ENCODE measurements at regions not wholly inside any gene's neighbourhood (a gene's known extent, or its start where the extent isn't known, plus 50 kb on each side); places are given as distances from the start of the nearest gene placed in this dataset.

DNA sequence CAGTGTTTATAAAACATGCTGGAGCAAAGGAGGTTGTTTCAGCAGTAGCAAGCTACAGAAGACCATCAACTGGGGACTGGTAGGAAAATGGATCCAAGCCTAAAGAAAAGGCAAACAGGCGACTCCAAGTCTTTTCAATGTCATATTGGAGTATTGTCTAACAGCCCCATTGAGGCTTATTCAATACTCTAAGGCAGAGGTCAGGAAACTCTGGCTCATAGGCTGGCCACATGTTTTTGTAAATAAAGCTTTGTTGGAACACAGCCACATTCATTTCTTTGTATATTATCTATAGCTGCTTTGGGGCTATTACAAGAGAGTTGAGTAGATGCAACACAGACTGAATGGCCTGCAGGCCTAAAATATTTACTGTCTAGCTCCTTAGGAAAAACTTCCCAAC is 77.5 kb downstream of the RPL22L1 start:
- Histone ChIP-seq H3K4me3 (no peak overlapping the region), H3K27ac (no peak overlapping the region), H3K27me3 (no peaks in the 10 kb centered on the region), H3K4me1 (no peaks in the 10 kb centered on the region), H3K36me3 (no peaks in the 10 kb centered on the region), H3K9me3 (no peaks in the 10 kb centered on the region)
- no peak for DNase-seq (ENCODE audit: low spot score in 2 of 2)
- intact Hi-C loops (cut with DNase I; ENCODE audit: low total_unique reads), result no loop called here
- TF ChIP-seq POLR2A (IDR thresholded peaks at IDR 0.05) (no peak), POLR2AphosphoS5 (IDR thresholded peaks at IDR 0.05) (no peak)
- TF ChIP-seq, protein P1, sequence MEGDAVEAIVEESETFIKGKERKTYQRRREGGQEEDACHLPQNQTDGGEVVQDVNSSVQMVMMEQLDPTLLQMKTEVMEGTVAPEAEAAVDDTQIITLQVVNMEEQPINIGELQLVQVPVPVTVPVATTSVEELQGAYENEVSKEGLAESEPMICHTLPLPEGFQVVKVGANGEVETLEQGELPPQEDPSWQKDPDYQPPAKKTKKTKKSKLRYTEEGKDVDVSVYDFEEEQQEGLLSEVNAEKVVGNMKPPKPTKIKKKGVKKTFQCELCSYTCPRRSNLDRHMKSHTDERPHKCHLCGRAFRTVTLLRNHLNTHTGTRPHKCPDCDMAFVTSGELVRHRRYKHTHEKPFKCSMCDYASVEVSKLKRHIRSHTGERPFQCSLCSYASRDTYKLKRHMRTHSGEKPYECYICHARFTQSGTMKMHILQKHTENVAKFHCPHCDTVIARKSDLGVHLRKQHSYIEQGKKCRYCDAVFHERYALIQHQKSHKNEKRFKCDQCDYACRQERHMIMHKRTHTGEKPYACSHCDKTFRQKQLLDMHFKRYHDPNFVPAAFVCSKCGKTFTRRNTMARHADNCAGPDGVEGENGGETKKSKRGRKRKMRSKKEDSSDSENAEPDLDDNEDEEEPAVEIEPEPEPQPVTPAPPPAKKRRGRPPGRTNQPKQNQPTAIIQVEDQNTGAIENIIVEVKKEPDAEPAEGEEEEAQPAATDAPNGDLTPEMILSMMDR (IDR thresholded peaks at IDR 0.05), result no peak

DNA sequence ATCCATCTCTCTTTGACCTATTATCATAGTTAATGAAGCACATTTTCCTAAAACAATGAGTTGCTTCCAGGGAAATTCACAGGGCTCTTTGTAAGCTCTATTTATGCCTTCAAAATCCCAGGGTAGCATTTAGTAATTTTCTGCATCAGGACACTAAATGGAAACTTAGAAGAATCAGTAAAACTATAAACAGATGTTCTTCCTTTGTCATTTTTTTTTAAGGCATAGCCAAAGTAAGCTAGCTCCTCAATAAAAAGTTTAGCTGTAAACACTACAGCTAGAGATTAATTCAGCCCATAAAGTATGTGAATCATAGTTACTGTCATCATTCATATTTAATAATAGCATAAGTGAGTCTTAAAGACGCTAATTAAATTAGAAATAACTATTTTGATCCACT is 79.3 kb downstream of the RPL22L1 start:
- Histone ChIP-seq H3K4me3 (no peak overlapping the region), H3K36me3 (no peaks in the 10 kb centered on the region), H3K4me1 (no peaks in the 10 kb centered on the region), H3K27ac (no peak overlapping the region), H3K9me3 (no peaks in the 10 kb centered on the region), H3K27me3 (no peaks in the 10 kb centered on the region)
- TF ChIP-seq, protein P1 (IDR thresholded peaks at IDR 0.05), result no peak
- TF ChIP-seq POLR2A (IDR thresholded peaks at IDR 0.05) (no peak), POLR2AphosphoS5 (IDR thresholded peaks at IDR 0.05) (no peak)
- DNase-seq (ENCODE audit: low spot score in 2 of 2), result no peak
- intact Hi-C loops (cut with DNase I; ENCODE audit: low total_unique reads), result no loop called here

DNA sequence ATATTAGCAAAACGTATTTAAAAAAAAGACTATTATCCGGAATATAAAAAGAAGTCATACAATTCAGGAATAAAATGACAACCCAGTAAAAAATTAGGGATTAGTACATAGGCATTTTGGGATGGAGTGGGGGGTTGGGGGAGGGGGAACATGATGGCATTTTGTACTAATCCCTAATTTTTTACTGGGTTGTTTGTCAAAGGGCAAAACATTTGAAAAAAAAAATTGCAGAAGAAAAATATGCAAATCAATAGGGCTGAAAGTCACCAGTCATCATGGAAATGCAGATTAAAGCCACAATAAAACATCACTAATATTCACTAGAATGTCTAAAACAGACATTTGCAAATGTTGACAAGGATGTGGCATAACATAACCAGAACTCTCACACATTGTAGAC is 82.5 kb downstream of the RPL22L1 start:
- TF ChIP-seq, protein P1 (IDR thresholded peaks at IDR 0.05), result no peak
- TF ChIP-seq POLR2AphosphoS5 (IDR thresholded peaks at IDR 0.05) (no peak), POLR2A (IDR thresholded peaks at IDR 0.05) (no peak)
- Histone ChIP-seq H3K27me3 (no peaks in the 10 kb centered on the region), H3K4me3 (no peak overlapping the region), H3K9me3 (no peaks in the 10 kb centered on the region), H3K36me3 (no peaks in the 10 kb centered on the region), H3K4me1 (no peaks in the 10 kb centered on the region), H3K27ac (no peak overlapping the region)
- intact Hi-C loops (cut with DNase I; ENCODE audit: low total_unique reads), result no loop called here
- DNase-seq (ENCODE audit: low spot score in 2 of 2), result no peak

DNA sequence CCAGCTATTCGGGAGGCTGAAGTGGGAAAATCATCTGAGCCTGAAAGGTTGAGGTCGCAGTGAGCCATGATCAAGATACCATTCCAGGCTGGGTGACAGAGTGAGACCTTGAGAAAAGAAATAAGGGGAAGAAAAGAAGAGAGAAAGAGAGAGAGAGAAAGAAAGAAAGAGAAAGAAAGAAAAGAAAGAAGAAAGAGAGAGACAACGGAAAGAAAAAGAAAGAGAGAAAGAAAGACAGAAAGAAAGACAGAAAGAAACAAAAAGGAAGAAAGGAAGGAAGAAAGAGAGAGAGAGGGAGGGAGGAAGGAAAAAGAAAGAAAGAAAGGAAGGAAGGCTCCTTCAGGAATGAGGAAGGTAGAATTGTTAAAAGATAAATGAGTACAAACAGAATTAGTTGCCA is 84.5 kb downstream of the RPL22L1 start:
- H3K27me3 ChIP-seq, result no peaks in the 10 kb centered on the region
- no peaks in the 10 kb centered on the region for H3K4me1 ChIP-seq
- intact Hi-C loops (cut with DNase I; ENCODE audit: low total_unique reads), result no loop called here
- no peaks in the 10 kb centered on the region for H3K36me3 ChIP-seq
- TF ChIP-seq POLR2A (IDR thresholded peaks at IDR 0.05) (no peak), POLR2AphosphoS5 (IDR thresholded peaks at IDR 0.05) (no peak)
- TF ChIP-seq, protein P1 (IDR thresholded peaks at IDR 0.05), result no peak
- no peaks in the 10 kb centered on the region for H3K9me3 ChIP-seq
- no peak overlapping the region for H3K27ac ChIP-seq
- H3K4me3 ChIP-seq, result no peak overlapping the region
- no peak for DNase-seq (ENCODE audit: low spot score in 2 of 2)

DNA sequence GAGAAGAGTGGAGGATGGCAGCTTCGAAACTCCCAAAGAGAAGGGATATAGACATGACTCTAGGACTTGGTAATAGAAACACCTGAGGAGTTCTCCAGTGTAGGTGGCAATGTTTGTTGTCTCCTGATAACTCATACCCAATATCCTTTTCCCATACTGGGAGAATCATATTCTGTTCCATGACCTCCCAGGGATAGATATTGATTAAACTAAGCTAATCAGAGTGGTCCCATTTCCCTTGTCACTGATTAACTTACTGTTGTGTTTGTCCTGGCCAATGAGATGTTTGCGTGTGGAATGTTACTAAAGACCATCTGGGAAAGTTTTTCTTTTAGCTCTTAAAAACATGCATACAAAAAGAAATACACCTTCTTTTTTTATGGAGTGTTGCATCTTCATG is 85.6 kb downstream of the RPL22L1 start:
- H3K4me1 ChIP-seq, result no peaks in the 10 kb centered on the region
- no peak for DNase-seq (ENCODE audit: low spot score in 2 of 2)
- TF ChIP-seq POLR2A (IDR thresholded peaks at IDR 0.05) (no peak), POLR2AphosphoS5 (IDR thresholded peaks at IDR 0.05) (no peak)
- TF ChIP-seq, protein P1 (IDR thresholded peaks at IDR 0.05), result no peak
- no peak overlapping the region for H3K27ac ChIP-seq
- H3K27me3 ChIP-seq, result no peaks in the 10 kb centered on the region
- no peaks in the 10 kb centered on the region for H3K36me3 ChIP-seq
- no peaks in the 10 kb centered on the region for H3K9me3 ChIP-seq
- no peak overlapping the region for H3K4me3 ChIP-seq
- intact Hi-C loops (cut with DNase I; ENCODE audit: low total_unique reads), result no loop called here

All from breast epithelium (tissue), 4 donors.